ENCODE measurements at regions not wholly inside any gene's neighbourhood (a gene's known extent, or its start where the extent isn't known, plus 50 kb on each side); places are given as distances from the start of the nearest gene placed in this dataset.

DNA sequence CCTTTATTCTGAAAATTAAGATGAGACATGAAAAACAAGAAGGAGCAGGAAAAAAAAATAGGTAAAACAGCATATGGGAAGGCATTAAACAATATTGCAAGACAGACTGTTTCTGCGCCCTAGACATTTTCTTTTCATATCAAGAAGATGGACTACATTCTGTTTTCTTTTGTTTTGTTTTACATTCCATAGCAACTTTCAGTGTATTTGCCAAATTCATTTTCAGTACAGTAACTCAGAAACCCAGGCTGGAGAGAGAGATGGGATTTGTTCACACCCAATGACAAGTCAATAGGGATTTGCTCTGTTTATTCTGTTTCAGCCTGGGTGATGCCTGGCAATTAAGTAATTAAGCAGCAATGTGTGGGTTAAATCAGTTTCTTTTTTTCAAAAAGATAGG lies 892.8 kb upstream of the DIAPH2 start:
- in situ Hi-C loops (cut with MboI; ENCODE audit: low sequenced_read_pairs in 4 of 4) = no loop called here
- intact Hi-C loops (cut with DNase I; ENCODE audit: low total_unique reads) = no loop called here
- no peaks in the 10 kb centered on the region for H3K27me3 ChIP-seq
- H3K9me3 ChIP-seq = no peaks in the 10 kb centered on the region
- DNase-seq = no peak
- no peak for ATAC-seq
- no peak overlapping the region for H3K27ac ChIP-seq
- H3K36me3 ChIP-seq = no peaks in the 10 kb centered on the region
- TF ChIP-seq, protein P1, sequence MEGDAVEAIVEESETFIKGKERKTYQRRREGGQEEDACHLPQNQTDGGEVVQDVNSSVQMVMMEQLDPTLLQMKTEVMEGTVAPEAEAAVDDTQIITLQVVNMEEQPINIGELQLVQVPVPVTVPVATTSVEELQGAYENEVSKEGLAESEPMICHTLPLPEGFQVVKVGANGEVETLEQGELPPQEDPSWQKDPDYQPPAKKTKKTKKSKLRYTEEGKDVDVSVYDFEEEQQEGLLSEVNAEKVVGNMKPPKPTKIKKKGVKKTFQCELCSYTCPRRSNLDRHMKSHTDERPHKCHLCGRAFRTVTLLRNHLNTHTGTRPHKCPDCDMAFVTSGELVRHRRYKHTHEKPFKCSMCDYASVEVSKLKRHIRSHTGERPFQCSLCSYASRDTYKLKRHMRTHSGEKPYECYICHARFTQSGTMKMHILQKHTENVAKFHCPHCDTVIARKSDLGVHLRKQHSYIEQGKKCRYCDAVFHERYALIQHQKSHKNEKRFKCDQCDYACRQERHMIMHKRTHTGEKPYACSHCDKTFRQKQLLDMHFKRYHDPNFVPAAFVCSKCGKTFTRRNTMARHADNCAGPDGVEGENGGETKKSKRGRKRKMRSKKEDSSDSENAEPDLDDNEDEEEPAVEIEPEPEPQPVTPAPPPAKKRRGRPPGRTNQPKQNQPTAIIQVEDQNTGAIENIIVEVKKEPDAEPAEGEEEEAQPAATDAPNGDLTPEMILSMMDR (IDR thresholded peaks at IDR 0.05 in 4 of 5, conservative IDR thresholded peaks at IDR 0.05 in 1 of 5) = no peak
- no peak for TF ChIP-seq POLR2A (IDR thresholded peaks at IDR 0.05)
- no peaks in the 10 kb centered on the region for H3K4me1 ChIP-seq
- H3K4me3 ChIP-seq = no peak overlapping the region

DNA sequence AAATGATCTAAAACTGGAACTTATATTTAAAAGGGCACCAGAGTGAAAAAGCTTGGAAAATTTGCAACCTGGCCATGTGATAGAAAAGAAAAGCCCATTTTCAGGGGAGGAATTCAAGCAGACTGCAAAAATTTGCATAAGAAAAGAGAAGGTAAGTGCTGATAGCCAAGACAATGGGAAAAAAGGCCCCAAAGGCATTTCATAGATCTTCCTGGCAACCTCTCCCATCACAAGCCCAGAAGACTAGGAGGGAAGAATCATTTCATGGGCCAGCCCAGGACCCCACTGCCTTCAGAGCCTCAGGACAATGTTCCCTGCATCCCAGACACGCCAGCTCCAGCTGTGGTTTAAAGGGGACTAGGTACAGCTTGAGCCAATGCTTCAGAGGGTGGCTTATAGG lies 887.3 kb upstream of the DIAPH2 start:
- intact Hi-C loops (cut with DNase I; ENCODE audit: low total_unique reads) = no loop called here
- DNase-seq = no peak
- no peak for ATAC-seq
- no peaks in the 10 kb centered on the region for H3K36me3 ChIP-seq
- no peak overlapping the region for H3K4me3 ChIP-seq
- in situ Hi-C loops (cut with MboI; ENCODE audit: low sequenced_read_pairs in 4 of 4) = no loop called here
- no peaks in the 10 kb centered on the region for H3K9me3 ChIP-seq
- TF ChIP-seq POLR2A (IDR thresholded peaks at IDR 0.05) = no peak
- TF ChIP-seq, protein P1 (IDR thresholded peaks at IDR 0.05 in 4 of 5, conservative IDR thresholded peaks at IDR 0.05 in 1 of 5) = no peak
- no peaks in the 10 kb centered on the region for H3K27me3 ChIP-seq
- H3K27ac ChIP-seq = no peak overlapping the region
- H3K4me1 ChIP-seq = no peaks in the 10 kb centered on the region

DNA sequence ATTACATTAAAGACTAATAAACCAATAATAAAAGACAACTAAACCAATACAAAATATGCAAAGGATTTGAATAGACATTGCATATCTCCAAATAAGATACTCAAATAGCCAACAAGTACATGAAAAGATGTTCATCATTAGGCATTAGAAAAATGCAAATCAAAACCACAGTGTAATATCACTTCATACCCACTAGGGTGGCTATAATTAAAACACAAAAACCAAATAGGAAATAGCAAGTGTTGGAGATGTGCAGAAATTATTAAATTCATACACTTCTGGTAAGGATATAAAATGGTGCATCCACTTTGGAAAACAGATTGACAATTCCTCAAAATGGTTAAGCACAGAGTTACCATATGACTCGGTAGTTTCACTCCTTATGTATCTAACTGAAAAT lies 860.8 kb upstream of the DIAPH2 start:
- in situ Hi-C loops (cut with MboI; ENCODE audit: low sequenced_read_pairs in 4 of 4) = no loop called here
- DNase-seq (no peak), ATAC-seq (no peak)
- TF ChIP-seq POLR2A (IDR thresholded peaks at IDR 0.05) = no peak
- TF ChIP-seq, protein P1 (IDR thresholded peaks at IDR 0.05 in 4 of 5, conservative IDR thresholded peaks at IDR 0.05 in 1 of 5) = peak in 1 of 5 experiments; percentile 20
- Histone ChIP-seq H3K4me3 (no peak overlapping the region), H3K9me3 (no peaks in the 10 kb centered on the region), H3K4me1 (no peaks in the 10 kb centered on the region), H3K27me3 (no peaks in the 10 kb centered on the region), H3K27ac (no peak overlapping the region), H3K36me3 (no peaks in the 10 kb centered on the region)
- intact Hi-C loops (cut with DNase I; ENCODE audit: low total_unique reads) = no loop called here

DNA sequence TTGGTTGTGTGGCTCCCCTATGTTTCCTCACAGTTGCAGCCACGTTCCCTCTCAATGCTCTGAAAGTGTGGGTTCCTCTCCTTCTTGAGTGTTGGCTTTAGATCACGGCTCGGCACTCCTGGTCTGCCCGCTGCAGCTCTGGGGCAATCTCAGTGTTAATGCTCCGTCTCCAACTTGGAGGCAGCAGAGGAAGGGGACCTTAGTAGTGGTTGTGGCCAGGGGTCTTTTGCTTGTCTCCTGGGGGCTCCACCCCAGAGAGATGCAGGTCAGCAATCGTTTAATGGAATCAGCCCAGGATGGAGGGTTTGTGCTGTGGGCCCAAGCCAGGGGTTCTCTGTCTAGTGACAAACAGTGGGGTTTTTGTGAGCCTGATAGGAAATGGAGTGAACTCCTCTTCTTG lies 849.4 kb upstream of the DIAPH2 start:
- ATAC-seq = no peak

DNA sequence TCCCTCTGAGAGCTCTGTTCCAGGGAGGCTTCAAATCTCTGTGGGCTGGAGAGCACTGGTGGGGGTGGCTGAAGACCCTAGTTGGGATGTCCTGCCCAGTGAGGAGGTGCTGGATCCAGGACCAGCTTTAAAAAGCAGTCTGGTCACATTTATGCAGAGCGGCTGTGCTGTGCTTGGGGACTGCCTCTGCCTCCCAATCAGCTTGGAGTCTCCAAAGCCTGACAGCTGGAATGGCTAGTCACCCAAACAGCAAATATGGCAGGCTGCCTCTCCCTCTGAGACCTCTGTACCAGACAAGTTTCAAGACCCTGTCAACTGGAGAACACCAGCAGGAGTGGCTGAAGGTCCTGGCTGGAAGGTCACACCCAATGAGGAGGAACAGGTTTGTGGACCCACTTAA lies 848.1 kb upstream of the DIAPH2 start:
- in situ Hi-C loops (cut with MboI; ENCODE audit: low sequenced_read_pairs in 4 of 4) (no loop called here), intact Hi-C loops (cut with DNase I; ENCODE audit: low total_unique reads) (no loop called here)
- no peaks in the 10 kb centered on the region for H3K27me3 ChIP-seq
- no peaks in the 10 kb centered on the region for H3K36me3 ChIP-seq
- H3K9me3 ChIP-seq = no peaks in the 10 kb centered on the region
- no peaks in the 10 kb centered on the region for H3K4me1 ChIP-seq
- no peak overlapping the region for H3K4me3 ChIP-seq
- ATAC-seq (no peak), DNase-seq (no peak)
- no peak overlapping the region for H3K27ac ChIP-seq
- TF ChIP-seq, protein P1 (IDR thresholded peaks at IDR 0.05 in 4 of 5, conservative IDR thresholded peaks at IDR 0.05 in 1 of 5) = no peak
- no peak for TF ChIP-seq POLR2A (IDR thresholded peaks at IDR 0.05)

More for the DNA sequence above, 849.4 kb upstream of the DIAPH2 start:
- in situ Hi-C loops (cut with MboI; ENCODE audit: low sequenced_read_pairs in 4 of 4) (no loop called here), intact Hi-C loops (cut with DNase I; ENCODE audit: low total_unique reads) (no loop called here)
- TF ChIP-seq, protein P1 (IDR thresholded peaks at IDR 0.05 in 4 of 5, conservative IDR thresholded peaks at IDR 0.05 in 1 of 5) = no peak
- no peak for TF ChIP-seq POLR2A (IDR thresholded peaks at IDR 0.05)
- H3K4me3 ChIP-seq = no peak overlapping the region
- no peak for DNase-seq
- H3K27ac ChIP-seq = no peak overlapping the region
- H3K27me3 ChIP-seq = no peaks in the 10 kb centered on the region
- no peaks in the 10 kb centered on the region for H3K4me1 ChIP-seq
- H3K9me3 ChIP-seq = no peaks in the 10 kb centered on the region
- H3K36me3 ChIP-seq = no peaks in the 10 kb centered on the region
